PC-3 (cell line): ENCODE measurements at regions not wholly inside any gene's neighbourhood (a gene's known extent, or its start where the extent isn't known, plus 50 kb on each side); places are given as distances from the start of the nearest gene placed in this dataset.

Source experiments
- ATAC-seq: fragments of 200-7000 bp; cut with Tn5 transposase; 2 replicates; pipeline ENCODE4 v1.9.1; 2020; ENCODE audit warnings: mild to moderate bottlenecking, moderate library complexity
- BruUV-seq: library from RNA; stranded (reverse); fragments of 400-500 nt; replicated peaks from 2 replicates; lab custom pipeline; 2021; lab: Mats Ljungman, UMichigan
- CTCF ChIA-PET: fragments of 300-600 bp; sonication (Branson Sonifier 250); formaldehyde crosslinking; loops from one replicate; lab custom pipeline; 2022; ENCODE audit warnings: antibody characterized with exemption; lab: Charles Lee
- POLR2A ChIA-PET: fragments of 300-600 bp; sonication (Branson Sonifier 250); formaldehyde crosslinking; loops from one replicate; lab custom pipeline; 2022; ENCODE audit warnings: antibody characterized with exemption; ENCODE audit not compliant: unreplicated experiment; lab: Charles Lee
- DNase-seq: peaks from one replicate; pipeline ENCODE4 v3.0.0-alpha.2; 2015
- H2AFZ ChIP-seq: fragments of 300-600 bp; sonication (generic); 2 replicates; pipeline ENCODE4 v1.6.0; 2016; ENCODE audit warnings: antibody characterized with exemption, low read length
- H3F3A ChIP-seq: fragments of 300-600 bp; sonication (generic); one replicate; pipeline ENCODE4 v1.6.0; 2017; ENCODE audit warnings: antibody characterized with exemption, low read length, control low read depth, mild to moderate bottlenecking; ENCODE audit not compliant: unreplicated experiment
- H3K27ac ChIP-seq: fragments of 300-600 bp; sonication (generic); 2 replicates; pipeline ENCODE4 v1.5.1; 2016; ENCODE audit warnings: mild to moderate bottlenecking, low read length
- H3K27me3 ChIP-seq: fragments of 300-600 bp; sonication (generic); 2 replicates; pipeline ENCODE4 v1.6.1; 2016; ENCODE audit warnings: low read length, mixed read lengths
- H3K36me3 ChIP-seq: fragments of 300-600 bp; sonication (generic); 2 replicates; pipeline ENCODE4 v1.6.1; 2016; ENCODE audit warnings: low read depth, mixed run types, low read length, mixed read lengths
- H3K4me1 ChIP-seq: fragments of 300-600 bp; sonication (generic); 2 replicates; pipeline ENCODE4 v1.5.1; 2016; ENCODE audit warnings: low read length; ENCODE audit not compliant: insufficient read depth
- H3K4me2 ChIP-seq: fragments of 300-600 bp; sonication (generic); 2 replicates; pipeline ENCODE4 v1.6.0; 2016; ENCODE audit warnings: low read length
- H3K4me3 ChIP-seq: fragments of 300-600 bp; sonication (generic); 2 replicates; pipeline ENCODE4 v1.5.1; 2016; ENCODE audit warnings: mild to moderate bottlenecking, low read length, mixed read lengths
- H3K79me2 ChIP-seq: fragments of 300-600 bp; sonication (generic); 2 replicates; pipeline ENCODE4 v1.6.1; 2017; ENCODE audit warnings: low read length, mixed read lengths
- H3K9ac ChIP-seq: fragments of 300-600 bp; sonication (generic); 2 replicates; pipeline ENCODE4 v1.6.0; 2016; ENCODE audit warnings: mild to moderate bottlenecking, low read length
- H3K9me2 ChIP-seq: fragments of 300-600 bp; sonication (generic); replicated peaks from 2 replicates; pipeline ENCODE4 v1.6.1; 2016; ENCODE audit warnings: mixed run types, low read length, mixed read lengths
- H3K9me3 ChIP-seq: fragments of 300-600 bp; sonication (generic); 2 replicates; pipeline ENCODE4 v1.6.1; 2016; ENCODE audit warnings: low read length, mixed read lengths
- H4K20me1 ChIP-seq: fragments of 300-600 bp; sonication (generic); 2 replicates; pipeline ENCODE4 v1.6.1; 2016; ENCODE audit warnings: low read length, mixed read lengths
- CTCF ChIP-seq: fragments of 300-600 bp; sonication (generic); conservative IDR thresholded peaks from 2 replicates; pipeline ENCODE4 v1.5.1; 2017; ENCODE audit warnings: antibody characterized with exemption, low read depth, mild to moderate bottlenecking, low read length
- EZH2 ChIP-seq: fragments of 300-600 bp; sonication (generic); IDR thresholded peaks from one replicate; pipeline ENCODE4 v1.6.1; 2017; ENCODE audit warnings: antibody characterized with exemption, mild to moderate bottlenecking, low read length; ENCODE audit not compliant: unreplicated experiment
- EZH2phosphoT487 ChIP-seq: fragments of 300-600 bp; sonication (generic); IDR thresholded peaks from 2 replicates; pipeline ENCODE4 v1.6.1; 2018; ENCODE audit warnings: mild to moderate bottlenecking, antibody characterized with exemption, low read length, borderline replicate concordance
- intact Hi-C: fragments of 100-400 bp; cut with micrococcal nuclease; formaldehyde crosslinking; loops from 2 replicates; pipeline ENCODE4 v1.9.0; 2023

- ChIA-PET POLR2A (interaction anchor here (0.6 kb wide), 1 partner anchor 231 kb away, joined by 17 read pairs; the partner anchor contains the start of gene IRS2), CTCF (no interaction called here)
- H3K79me2 ChIP-seq, result no peaks in the 10 kb centered on the region
- no peaks in the 10 kb centered on the region for H4K20me1 ChIP-seq
- H3K9ac ChIP-seq, result no peak overlapping the region
- H3K27me3 ChIP-seq, result no peaks in the 10 kb centered on the region
- H3K9me3 ChIP-seq, result no peaks in the 10 kb centered on the region
- intact Hi-C loops, result loop anchor here (5.0 to 10.0 kb wide), 4 partner anchors 80 to 1100 kb away; no protein-coding TSS in a partner anchor
- peaks cover 60% of the 10 kb centered on the region for H3K4me1 ChIP-seq
- H3K36me3 ChIP-seq, result no peaks in the 10 kb centered on the region
- no peaks in the 10 kb centered on the region for H3K9me2 ChIP-seq
- H3F3A ChIP-seq, result peaks cover 13% of the 10 kb centered on the region
- ATAC-seq, result peak; percentile 81
- no TSS peak for BruUV-seq
- peak overlapping the region; percentile 99 for H3K27ac ChIP-seq
- no peak overlapping the region; the same call in 1 of the 2 replicates for H3K4me3 ChIP-seq
- DNase-seq, result peak; percentile 88
- H2AFZ ChIP-seq, result peak overlapping the region; percentile 10; the same call in 1 of the 2 replicates
- peak overlapping the region; percentile 73 for H3K4me2 ChIP-seq
- TF ChIP-seq EZH2phosphoT487 (no peak), CTCF (no peak), EZH2 (no peak)
Observed at GRCh38 chr13:110017379-110017778, 231.0 kb upstream of the IRS2 start.

- TF ChIP-seq CTCF (no peak), EZH2phosphoT487 (no peak), EZH2 (no peak)
- BruUV-seq, result no TSS peak
- H3K9me3 ChIP-seq, result no peaks in the 10 kb centered on the region
- POLR2A ChIA-PET, result no interaction called here
- ATAC-seq (peak; percentile 39), DNase-seq (peak; percentile 93)
- peak overlapping the region; percentile 52 for H3K4me3 ChIP-seq
- H3K27me3 ChIP-seq, result no peaks in the 10 kb centered on the region
- peak overlapping the region; percentile 99 for H3K27ac ChIP-seq
- H3K4me2 ChIP-seq, result peak overlapping the region; percentile 84
- H2AFZ ChIP-seq, result peak overlapping the region; percentile 43; the same call in 1 of the 2 replicates
- H4K20me1 ChIP-seq, result no peaks in the 10 kb centered on the region
- intact Hi-C loops, result loop anchor here (1.0 to 10.0 kb wide), 6 partner anchors 16 to 1098 kb away; no protein-coding TSS in a partner anchor
- H3K79me2 ChIP-seq, result no peaks in the 10 kb centered on the region
- H3K9me2 ChIP-seq, result no peaks in the 10 kb centered on the region
- peak overlapping the region; percentile 74 for H3K9ac ChIP-seq
- H3K36me3 ChIP-seq, result no peaks in the 10 kb centered on the region
- CTCF ChIA-PET, result no interaction called here
- peaks cover 79% of the 10 kb centered on the region for H3K4me1 ChIP-seq
- peaks cover 13% of the 10 kb centered on the region for H3F3A ChIP-seq
Observed at GRCh38 chr13:110015253-110015652, 228.9 kb upstream of the IRS2 start.

GRCh38 chr13:110014719-110015118 lies 228.3 kb upstream of the IRS2 start:
- Histone ChIP-seq H3K79me2 (no peaks in the 10 kb centered on the region), H3K9me3 (no peaks in the 10 kb centered on the region), H3K4me2 (peak overlapping the region; percentile 84), H4K20me1 (no peaks in the 10 kb centered on the region), H3K27me3 (no peaks in the 10 kb centered on the region), H3K27ac (peak overlapping the region; percentile 99), H3K9me2 (no peaks in the 10 kb centered on the region), H3K36me3 (no peaks in the 10 kb centered on the region), H3F3A (peaks cover 13% of the 10 kb centered on the region), H3K4me3 (peak overlapping the region; percentile 52), H2AFZ (peak overlapping the region; percentile 43; the same call in 1 of the 2 replicates), H3K9ac (peak overlapping the region; percentile 74), H3K4me1 (peaks cover 79% of the 10 kb centered on the region)
- intact Hi-C loops, result loop anchor here (1.0 to 10.0 kb wide), 6 partner anchors 16 to 1097 kb away; no protein-coding TSS in a partner anchor
- BruUV-seq, result no TSS peak
- DNase-seq (peak; percentile 49), ATAC-seq (peak; percentile 41)
- CTCF ChIA-PET, result no interaction called here
- POLR2A ChIA-PET, result no interaction called here
- TF ChIP-seq EZH2 (no peak), CTCF (no peak)
